GM18498 (cell line): ENCODE measurements at regions not wholly inside any gene's neighbourhood (a gene's known extent, or its start where the extent isn't known, plus 50 kb on each side); places are given as distances from the start of the nearest gene placed in this dataset.

Experiments
- ATAC-seq: cut with Tn5 transposase; IDR thresholded peaks from one replicate; pipeline ENCODE4 v1.9.1; 2021; ENCODE audit warnings: mild to moderate bottlenecking, moderate library complexity; ENCODE audit not compliant: unreplicated experiment

DNA sequence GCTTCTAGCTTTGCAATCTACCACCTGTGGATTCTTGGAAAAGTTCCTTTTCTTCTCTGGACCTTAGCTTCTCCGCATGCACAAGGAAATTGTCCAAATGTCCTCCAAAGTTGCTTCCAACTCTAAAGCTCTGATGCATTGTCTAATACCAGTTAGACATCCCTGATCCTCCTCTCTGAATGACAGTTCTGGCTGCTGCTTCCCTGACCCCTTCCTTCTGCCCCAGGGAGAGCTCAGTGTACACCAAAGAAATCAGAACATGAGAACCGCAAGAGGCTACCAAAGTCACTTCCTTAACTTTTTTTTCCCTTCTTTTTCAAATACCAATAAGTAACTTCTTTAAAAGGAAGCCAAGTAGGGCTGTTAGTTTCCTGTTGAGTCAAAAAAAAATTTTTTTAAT lies 79.7 kb upstream of the CES5A start:
- ATAC-seq, result no peak

GRCh38 chr16:55949518-55949917 lies 74.3 kb upstream of the CES5A start:
- no peak for ATAC-seq

DNA sequence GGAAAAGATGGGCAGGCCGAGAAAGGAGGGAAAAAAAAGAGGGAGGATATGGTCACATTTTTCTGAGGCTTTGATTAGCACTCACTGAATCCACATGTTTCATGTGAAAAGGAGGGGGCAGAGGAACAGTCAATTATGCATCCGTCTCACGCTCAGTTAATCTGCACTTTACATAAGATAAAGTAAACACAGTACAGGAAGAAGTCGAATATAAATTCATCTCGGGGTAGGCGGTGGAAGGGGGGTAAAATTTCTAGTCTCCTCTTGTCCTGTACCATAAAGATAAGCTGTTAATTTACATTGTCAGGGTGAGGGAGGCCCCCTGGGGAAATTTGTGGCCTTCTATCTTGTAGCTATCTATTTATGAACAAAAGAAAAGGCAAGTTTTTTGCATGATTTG lies 73.1 kb upstream of the CES5A start:
- ATAC-seq, result no peak

GRCh38 chr16:55947366-55947765 lies 72.2 kb upstream of the CES5A start:
- ATAC-seq, result no peak

GRCh38 chr16:55944377-55944802 lies 69.2 kb upstream of the CES5A start:
- no peak for ATAC-seq

- no peak for ATAC-seq
These were observed 68.1 kb upstream of the CES5A start for GRCh38 chr16:55943267-55943666.

DNA sequence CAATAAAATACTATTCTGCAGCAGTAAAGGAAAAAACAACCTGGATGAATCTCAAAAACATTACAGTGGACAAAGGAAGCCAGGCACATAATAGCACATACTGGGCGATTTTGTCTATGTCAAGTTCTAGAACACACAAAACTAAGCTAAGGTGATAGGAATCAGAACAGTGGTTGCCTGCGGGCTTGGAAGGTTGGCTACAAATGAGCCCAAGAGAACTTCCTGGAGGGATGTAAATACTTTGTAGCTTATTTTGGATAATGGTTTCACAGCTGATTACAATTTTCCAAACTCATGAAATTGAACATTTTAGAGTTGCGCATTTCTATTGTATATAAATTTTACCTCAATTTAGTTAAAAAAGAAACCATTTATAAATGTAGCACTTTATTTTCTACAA lies 67.6 kb upstream of the CES5A start:
- no peak for ATAC-seq

GRCh38 chr16:55941552-55941951 lies 66.4 kb upstream of the CES5A start:
- ATAC-seq, result no peak

DNA sequence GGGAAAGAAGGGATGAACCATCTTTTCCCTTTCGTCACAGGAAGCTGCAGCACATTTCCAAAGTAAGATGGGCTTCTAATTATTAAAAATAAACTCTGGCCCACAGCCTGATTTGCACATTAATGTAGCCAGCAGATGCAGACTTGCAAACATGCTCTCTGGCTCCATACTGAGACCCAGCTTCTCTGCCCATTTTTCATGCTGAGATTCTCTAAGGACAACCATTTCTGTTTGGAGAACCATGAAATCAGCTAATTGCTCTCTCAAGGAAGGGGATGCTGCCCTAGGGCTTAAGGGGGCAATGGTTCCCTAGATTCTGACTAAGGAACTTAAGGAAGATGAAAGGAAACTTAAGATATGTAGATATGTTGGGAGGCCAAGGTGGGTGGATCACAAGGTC lies 63.0 kb upstream of the CES5A start:
- no peak for ATAC-seq

GRCh38 chr16:55933038-55933437 lies 57.9 kb upstream of the CES5A start:
- no peak for ATAC-seq

GRCh38 chr16:55930036-55930435 lies 54.9 kb upstream of the CES5A start:
- ATAC-seq, result no peak

- ATAC-seq, result no peak
These were observed 54.0 kb upstream of the CES5A start for GRCh38 chr16:55929181-55929580.

DNA sequence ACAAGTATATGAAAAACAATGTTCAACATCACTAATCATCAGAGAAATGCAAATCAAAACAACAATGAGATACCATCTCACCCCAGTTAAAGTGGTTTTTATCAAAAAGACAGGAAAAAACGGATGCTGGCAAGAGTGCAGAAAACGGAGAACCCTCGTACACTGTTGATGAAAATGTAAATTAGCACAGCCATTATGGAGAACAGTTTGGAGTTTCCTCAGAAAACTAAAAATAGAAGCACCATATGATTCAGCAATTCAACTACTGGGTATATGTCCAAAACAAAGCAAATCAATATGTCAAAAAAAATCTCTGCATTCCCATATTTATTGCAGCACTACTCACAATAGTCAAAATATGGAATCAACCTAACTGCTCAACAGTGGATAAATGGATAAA lies 50.1 kb upstream of the CES5A start:
- no peak for ATAC-seq
